NT2/D1 (cell line): ENCODE measurements at regions not wholly inside any gene's neighbourhood (a gene's known extent, or its start where the extent isn't known, plus 50 kb on each side); places are given as distances from the start of the nearest gene placed in this dataset.

Experiments used
- SUZ12 ChIP-seq: IDR thresholded peaks from 2 replicates; pipeline ENCODE4 v1.6.1; 2011; ENCODE audit not compliant: insufficient read length, insufficient read depth; ENCODE audit errors: extremely low read depth
- YY1 ChIP-seq: IDR thresholded peaks from 2 replicates; pipeline ENCODE4 v1.6.1; 2011; ENCODE audit not compliant: insufficient read length, insufficient read depth
- ZNF274 ChIP-seq: IDR thresholded peaks from 2 replicates; pipeline ENCODE4 v1.6.1; 2011; ENCODE audit warnings: mild to moderate bottlenecking, low read depth, low read length

DNA sequence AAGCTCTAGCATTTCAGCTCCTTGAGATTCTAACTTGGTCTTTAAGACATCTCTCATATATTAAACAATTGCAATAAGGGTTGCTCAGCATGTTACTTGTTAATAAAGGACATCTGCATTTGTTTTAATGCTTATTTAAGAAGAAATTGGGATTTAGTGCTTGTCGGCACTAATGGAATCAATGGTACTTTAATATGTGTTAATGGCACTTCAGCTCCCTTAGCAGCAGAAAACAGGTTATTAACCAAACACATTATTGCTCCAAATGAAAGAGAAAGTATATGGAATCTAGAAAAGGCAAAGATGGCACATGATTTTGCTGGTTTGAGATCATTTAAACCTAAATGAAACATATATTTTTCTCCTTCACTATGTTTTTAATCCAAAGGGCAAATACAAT is 137.3 kb upstream of the GOLIM4 start:
- TF ChIP-seq SUZ12 (no peak), ZNF274 (no peak), YY1 (no peak)
